IMR-90 (cell line): ENCODE measurements at regions not wholly inside any gene's neighbourhood (a gene's known extent, or its start where the extent isn't known, plus 50 kb on each side); places are given as distances from the start of the nearest gene placed in this dataset.
"Not testable (repeated sequence)": the region's sequence is repeated elsewhere in the genome, so short reads cannot be mapped to it uniquely, and the experiment has no call there.

Source experiments
- ATAC-seq: fragments of 200-7000 bp; cut with Tn5 transposase; 2 replicates; pipeline ENCODE4 v1.9.1; 2020; ENCODE audit warnings: low read depth, mild to moderate bottlenecking, moderate library complexity
- BruUV-seq: library from RNA; stranded (reverse); fragments of 400-500 nt; replicated peaks from 2 replicates; lab custom pipeline; 2021; lab: Mats Ljungman, UMichigan
- CTCF ChIA-PET: fragments of 300-600 bp; formaldehyde crosslinking; extraction: SDS; loops from one replicate; lab custom pipeline; 2021; ENCODE audit warnings: antibody characterized with exemption; lab: Yijun Ruan, JAX
- POLR2A ChIA-PET: fragments of 300-600 bp; sonication (Branson Sonifier 250); formaldehyde crosslinking; loops from one replicate; lab custom pipeline; 2022; ENCODE audit warnings: antibody characterized with exemption; ENCODE audit not compliant: unreplicated experiment; lab: Charles Lee
- DNase-seq: peaks from one replicate; pipeline ENCODE4 v3.0.0; 2013
- H2AFZ ChIP-seq: replicated peaks from 2 replicates; pipeline ENCODE3; 2013; ENCODE audit warnings: low read length, mild to moderate bottlenecking; ENCODE audit not compliant: poor library complexity
- H2AK5ac ChIP-seq: 2 replicates; pipeline ENCODE4 v1.6.1; 2013; ENCODE audit warnings: low read depth, low read length, inconsistent platforms
- H2AK9ac ChIP-seq: replicated peaks from 2 replicates; pipeline ENCODE3; 2013; ENCODE audit warnings: mild to moderate bottlenecking, low read depth, low read length, moderate library complexity; ENCODE audit not compliant: poor library complexity
- H2BK120ac ChIP-seq: 2 replicates; pipeline ENCODE4 v1.6.1; 2013; ENCODE audit warnings: low read depth, low read length, inconsistent platforms
- H2BK15ac ChIP-seq: 3 replicates; pipeline ENCODE4 v1.6.1; 2013; ENCODE audit warnings: low read depth, low read length, inconsistent platforms
- H2BK20ac ChIP-seq: 2 replicates; pipeline ENCODE4 v1.6.1; 2013; ENCODE audit warnings: low read depth, mild to moderate bottlenecking, inconsistent platforms, low read length, moderate library complexity
- H2BK5ac ChIP-seq: 2 replicates; pipeline ENCODE4 v1.6.1; 2013; ENCODE audit warnings: mild to moderate bottlenecking, low read depth, low read length, inconsistent platforms; ENCODE audit not compliant: poor library complexity, severe bottlenecking
- H3K14ac ChIP-seq: replicated peaks from 2 replicates; pipeline ENCODE4 v1.6.1; 2013; ENCODE audit warnings: low read depth, low read length, inconsistent platforms
- H3K18ac ChIP-seq: 2 replicates; pipeline ENCODE4 v1.6.1; 2013; ENCODE audit warnings: low read depth, low read length, control low read depth
- H3K23ac ChIP-seq: 2 replicates; pipeline ENCODE4 v1.6.1; 2013; ENCODE audit warnings: low read depth, low read length, inconsistent platforms
- H3K27ac ChIP-seq: 2 replicates; pipeline ENCODE4 v1.5.1; 2013; ENCODE audit warnings: mild to moderate bottlenecking, control low read depth, low read length; ENCODE audit not compliant: insufficient read depth
- H3K27me3 ChIP-seq: 2 replicates; pipeline ENCODE4 v1.6.1; 2013; ENCODE audit warnings: low read length; ENCODE audit not compliant: control insufficient read depth, insufficient read depth
- H3K36me3 ChIP-seq: 2 replicates; pipeline ENCODE4 v1.6.1; 2013; ENCODE audit warnings: low read length, mixed read lengths; ENCODE audit not compliant: control insufficient read depth, insufficient read depth
- H3K4ac ChIP-seq: 2 replicates; pipeline ENCODE4 v1.6.1; 2013; ENCODE audit warnings: low read depth, low read length, inconsistent platforms
- H3K4me1 ChIP-seq: 2 replicates; pipeline ENCODE4 v1.6.1; 2013; ENCODE audit warnings: low read length, mixed read lengths; ENCODE audit not compliant: control insufficient read depth, insufficient read depth
- H3K4me2 ChIP-seq: 2 replicates; pipeline ENCODE4 v1.6.1; 2013; ENCODE audit warnings: low read depth, mild to moderate bottlenecking, control low read depth, low read length, moderate library complexity
- H3K4me3 ChIP-seq: 2 replicates; pipeline ENCODE4 v1.5.1; 2013; ENCODE audit warnings: low read depth, mild to moderate bottlenecking, control low read depth, low read length, moderate library complexity; ENCODE audit not compliant: insufficient read depth
- H3K56ac ChIP-seq: 2 replicates; pipeline ENCODE4 v1.6.1; 2013; ENCODE audit warnings: low read length, inconsistent platforms; ENCODE audit not compliant: insufficient read depth; ENCODE audit errors: extremely low read depth
- H3K79me1 ChIP-seq, 2 experiments: 2 replicates each; pipeline ENCODE4 v1.6.1; 2013; ENCODE audit warnings: low read length in 2 of 2, inconsistent platforms in 1 of 2, low read depth in 1 of 2
- H3K9ac ChIP-seq: 2 replicates; pipeline ENCODE4 v1.6.1; 2013; ENCODE audit warnings: low read depth, low read length, control low read depth
- H3K9me1 ChIP-seq: 2 replicates; pipeline ENCODE4 v1.6.1; 2013; ENCODE audit warnings: low read length, inconsistent platforms; ENCODE audit not compliant: insufficient read depth
- H3K9me3 ChIP-seq: 2 replicates; pipeline ENCODE4 v1.6.1; 2013; ENCODE audit warnings: low read length; ENCODE audit not compliant: control insufficient read depth, insufficient read depth
- H4K20me1 ChIP-seq: 2 replicates; pipeline ENCODE4 v1.6.1; 2013; ENCODE audit warnings: low read length, inconsistent platforms; ENCODE audit not compliant: insufficient read depth
- H4K5ac ChIP-seq: 2 replicates; pipeline ENCODE4 v1.6.1; 2013; ENCODE audit warnings: mild to moderate bottlenecking, low read depth, low read length, control low read depth
- H4K8ac ChIP-seq, 2 experiments: 2 replicates each; pipeline ENCODE4 v1.6.1; 2013; ENCODE audit warnings: low read depth in 2 of 2, low read length in 2 of 2, control low read depth in 1 of 2, inconsistent platforms in 1 of 2
- H4K91ac ChIP-seq: 2 replicates; pipeline ENCODE4 v1.6.1; 2013; ENCODE audit warnings: low read depth, low read length, inconsistent platforms; ENCODE audit not compliant: insufficient read depth
- BHLHE40 ChIP-seq: fragments of 150-350 bp; IDR thresholded peaks from 2 replicates; pipeline ENCODE4 v1.6.1; 2016; ENCODE audit warnings: mild to moderate bottlenecking, low read depth, low read length
- CEBPB ChIP-seq: IDR thresholded peaks from 2 replicates; pipeline ENCODE4 v1.6.1; 2012; ENCODE audit warnings: low read depth, low read length, improper control_type of control experiment
- FOS ChIP-seq: fragments of 150-350 bp; IDR thresholded peaks from 2 replicates; pipeline ENCODE4 v1.6.1; 2016; ENCODE audit warnings: low read depth, low read length
- MAZ ChIP-seq: IDR thresholded peaks from 2 replicates; pipeline ENCODE4 v1.6.1; 2012; ENCODE audit warnings: low read depth, mild to moderate bottlenecking, low read length, improper control_type of control experiment, moderate library complexity, borderline replicate concordance
- POLR2A ChIP-seq: IDR thresholded peaks from 2 replicates; pipeline ENCODE4 v1.6.1; 2012; ENCODE audit warnings: mild to moderate bottlenecking, low read depth, low read length
- RCOR1 ChIP-seq: IDR thresholded peaks from 2 replicates; pipeline ENCODE4 v1.6.1; 2012; ENCODE audit warnings: mild to moderate bottlenecking, low read length, improper control_type of control experiment; ENCODE audit not compliant: insufficient replicate concordance
- RFX5 ChIP-seq: IDR thresholded peaks from 2 replicates; pipeline ENCODE4 v1.8.0; 2012; ENCODE audit warnings: low read depth, mild to moderate bottlenecking, low read length, moderate library complexity
- WGBS, 2 experiments: methylation state at CpG; one replicate each; pipeline versions ENCODE4 v1.1.5 to v1.1.7; 2013; ENCODE audit warnings: missing lambda C conversion rate in 2 of 2; ENCODE audit not compliant: insufficient read length in 1 of 2; ENCODE audit errors: extremely low coverage in 2 of 2; 5-methylcytosine and 5-hydroxymethylcytosine counted together
- dilution Hi-C: fragments of 300-500 bp; cut with HindIII; formaldehyde crosslinking; loops from one replicate; pipeline ENCODE4 v1.14.3; 2018; ENCODE audit warnings: low sequenced_read_pairs; ENCODE audit not compliant: unreplicated experiment
- in situ Hi-C: fragments of 300-500 bp; cut with MboI; formaldehyde crosslinking; loops from 3 replicates; pipeline ENCODE4 v1.14.3; 2019; ENCODE audit warnings: low sequenced_read_pairs, inconsistent platforms, mixed read lengths
- intact Hi-C: fragments of 100-400 bp; cut with micrococcal nuclease; formaldehyde crosslinking; loops from 2 replicates; pipeline ENCODE4 v1.10.0; 2022
- TF ChIP-seq, protein P1 (sequence below): fragments of 150-350 bp; IDR thresholded peaks from 2 replicates; pipeline ENCODE4 v1.6.1; 2017; ENCODE audit warnings: mild to moderate bottlenecking, antibody characterized with exemption, low read length, low read depth

DNA sequence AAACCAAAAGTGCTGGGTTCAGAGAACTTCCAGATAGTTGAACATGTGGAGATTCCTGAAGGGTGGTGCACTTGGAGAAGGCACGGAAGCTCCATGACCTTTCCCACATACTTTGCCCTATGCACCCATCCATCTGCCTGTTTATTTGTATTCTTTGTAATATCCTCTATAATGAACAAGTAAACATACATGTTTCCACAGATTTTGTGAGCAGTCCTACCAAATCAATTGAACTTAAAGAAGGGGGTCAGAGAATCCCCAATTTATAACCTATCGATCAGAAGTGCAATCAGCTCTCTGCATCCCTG lies 121.4 kb downstream of the ADSS2 start:
- dilution Hi-C loops (no loop called here), intact Hi-C loops (no loop called here), in situ Hi-C loops (no loop called here)
- H3K4me2 ChIP-seq, result no peak overlapping the region
- TF ChIP-seq BHLHE40 (no peak), FOS (no peak), POLR2A (no peak), RFX5 (no peak), MAZ (no peak), RCOR1 (no peak), CEBPB (no peak)
- TF ChIP-seq, protein P1, sequence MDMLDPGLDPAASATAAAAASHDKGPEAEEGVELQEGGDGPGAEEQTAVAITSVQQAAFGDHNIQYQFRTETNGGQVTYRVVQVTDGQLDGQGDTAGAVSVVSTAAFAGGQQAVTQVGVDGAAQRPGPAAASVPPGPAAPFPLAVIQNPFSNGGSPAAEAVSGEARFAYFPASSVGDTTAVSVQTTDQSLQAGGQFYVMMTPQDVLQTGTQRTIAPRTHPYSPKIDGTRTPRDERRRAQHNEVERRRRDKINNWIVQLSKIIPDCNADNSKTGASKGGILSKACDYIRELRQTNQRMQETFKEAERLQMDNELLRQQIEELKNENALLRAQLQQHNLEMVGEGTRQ, result no peak
- no peak overlapping the region for H4K91ac ChIP-seq
- no peak overlapping the region for H2AK9ac ChIP-seq
- no peak overlapping the region for H2BK20ac ChIP-seq
- H3K9ac ChIP-seq, result no peak overlapping the region
- H3K4me3 ChIP-seq, result no peak overlapping the region
- H2BK120ac ChIP-seq, result no peak overlapping the region
- H4K20me1 ChIP-seq, result no peaks in the 10 kb centered on the region
- H3K14ac ChIP-seq, result no peak overlapping the region
- no peak overlapping the region for H2AK5ac ChIP-seq
- H3K9me3 ChIP-seq, result no peaks in the 10 kb centered on the region
- no peaks in the 10 kb centered on the region for H3K79me1 ChIP-seq
- ATAC-seq (no peak), DNase-seq (no peak)
- no peak overlapping the region for H3K27ac ChIP-seq
- H3K9me1 ChIP-seq, result no peaks in the 10 kb centered on the region
- no peak overlapping the region for H2BK15ac ChIP-seq
- H2BK5ac ChIP-seq, result no peak overlapping the region
- H3K4me1 ChIP-seq, result no peaks in the 10 kb centered on the region
- no CpG with 5 or more reads among the region's 2 CpGs for WGBS, 2 experiments
- no peak overlapping the region for H4K5ac ChIP-seq
- H3K36me3 ChIP-seq, result no peaks in the 10 kb centered on the region
- CTCF ChIA-PET, result no interaction called here
- no peak overlapping the region for H3K56ac ChIP-seq
- POLR2A ChIA-PET, result no interaction called here
- no peak overlapping the region for H3K18ac ChIP-seq
- no peak overlapping the region for H4K8ac ChIP-seq
- no peak overlapping the region for H2AFZ ChIP-seq
- H3K4ac ChIP-seq, result no peak overlapping the region
- BruUV-seq, result no TSS peak
- no peaks in the 10 kb centered on the region for H3K27me3 ChIP-seq
- no peak overlapping the region for H3K23ac ChIP-seq

DNA sequence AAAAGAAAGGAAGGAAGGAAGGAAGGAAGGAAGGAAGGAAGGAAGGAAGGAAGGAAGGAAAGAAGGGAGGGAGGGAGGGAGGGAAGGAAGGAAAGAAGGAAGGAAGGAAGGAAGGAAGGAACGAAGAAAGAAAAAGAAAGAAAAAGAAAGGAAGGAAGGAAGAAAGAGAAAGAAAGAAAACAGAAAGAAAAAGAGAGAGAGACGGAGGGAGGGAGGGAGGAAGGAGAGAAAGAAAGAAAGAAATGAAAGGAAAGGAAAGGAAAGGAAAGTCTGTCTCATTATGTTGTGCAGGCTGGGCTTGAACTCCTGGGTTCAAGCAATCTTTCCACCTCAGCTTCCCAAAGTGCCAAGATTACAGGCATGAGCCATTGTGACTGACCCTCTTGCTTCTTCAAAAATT lies 118.9 kb downstream of the ADSS2 start:
- H3K23ac ChIP-seq, H3K56ac ChIP-seq, H3K4me2 ChIP-seq, H3K27ac ChIP-seq, H3K14ac ChIP-seq, H2BK5ac ChIP-seq, H4K5ac ChIP-seq, H3K36me3 ChIP-seq, H3K9ac ChIP-seq, H2BK20ac ChIP-seq, H3K4me1 ChIP-seq, H3K79me1 ChIP-seq, H4K8ac ChIP-seq, H2AFZ ChIP-seq, dilution Hi-C loops, H2AK5ac ChIP-seq, in situ Hi-C loops, H4K20me1 ChIP-seq, H3K27me3 ChIP-seq, DNase-seq, ATAC-seq, H2BK120ac ChIP-seq, BruUV-seq, H4K91ac ChIP-seq, H3K4me3 ChIP-seq, H3K9me1 ChIP-seq, H2BK15ac ChIP-seq, POLR2A ChIA-PET, H2AK9ac ChIP-seq, H3K4ac ChIP-seq, H3K18ac ChIP-seq, H3K9me3 ChIP-seq, intact Hi-C loops: not testable (repeated sequence)
- 80% methylated on average over 2 of the region's 2 CpGs; no CpG with 5 or more reads in 1 of the 2 experiments for WGBS, 2 experiments
- CTCF ChIA-PET, result interaction anchor here (0.6 kb wide), 1 partner anchor 107 kb away, joined by 3 read pairs; no protein-coding TSS in a partner anchor
